ENCODE measurements at regions not wholly inside any gene's neighbourhood (a gene's known extent, or its start where the extent isn't known, plus 50 kb on each side); places are given as distances from the start of the nearest gene placed in this dataset.
A peak's percentile ranks its signal among the peaks of the same experiment; 100 is the strongest.
"Not testable (repeated sequence)": the region's sequence is repeated elsewhere in the genome, so short reads cannot be mapped to it uniquely, and the experiment has no call there.

DNA sequence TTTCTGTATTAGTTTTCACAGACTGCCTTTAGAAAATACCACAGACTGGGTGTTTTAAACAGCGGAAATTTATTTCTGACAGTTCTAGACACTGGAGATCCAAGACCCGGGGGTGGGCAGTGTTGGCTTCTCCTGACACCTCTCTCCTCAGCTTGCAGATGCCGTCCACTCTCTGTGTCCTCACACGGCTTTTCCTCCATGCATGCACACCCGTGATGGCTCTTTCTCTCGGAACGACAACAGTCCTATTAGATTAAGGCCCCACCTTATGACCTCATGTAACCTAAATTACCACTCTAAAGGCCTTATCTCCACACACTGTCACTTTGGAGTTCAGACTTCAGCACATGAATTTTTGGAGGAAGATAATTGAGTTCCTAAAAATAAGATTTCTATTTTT is 142.9 kb upstream of the VWC2 start:
- DNase-seq = no peak

DNA sequence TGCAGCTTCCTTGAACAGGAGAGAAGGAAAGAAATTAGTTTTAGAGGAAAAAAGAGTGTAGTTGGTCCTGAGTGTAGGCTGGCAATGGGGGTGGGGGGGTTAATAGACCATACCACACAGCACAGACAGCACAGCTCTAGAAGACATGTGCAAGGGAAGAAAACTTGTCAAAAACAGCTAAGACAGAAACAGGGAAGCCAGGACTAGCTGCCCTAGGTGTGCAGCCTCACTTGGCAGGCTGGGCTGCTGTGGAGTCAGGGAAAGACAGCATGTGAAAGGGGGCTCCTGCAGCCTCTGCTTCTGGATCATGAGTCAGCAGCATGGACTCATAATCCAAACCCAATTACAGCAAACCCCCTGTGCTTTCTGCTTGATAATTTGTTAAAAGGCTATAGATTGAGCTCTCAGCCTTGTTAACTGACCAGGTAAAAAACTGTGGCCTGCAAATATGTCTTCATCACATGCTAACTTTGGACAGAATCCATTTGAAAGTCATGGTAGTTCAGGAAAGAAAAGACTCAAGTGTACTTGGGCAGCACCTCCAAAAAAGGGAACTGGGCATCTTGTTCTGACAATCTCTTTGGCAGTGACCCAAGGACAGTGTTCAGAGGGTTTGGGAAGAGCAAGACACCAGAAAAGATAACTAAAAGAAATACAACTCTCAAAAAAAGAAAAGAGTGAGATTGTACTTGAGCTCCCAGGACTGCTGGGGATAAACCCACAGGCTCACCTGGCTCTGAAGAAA is 142.2 kb upstream of the VWC2 start:
- no peak for DNase-seq

DNA sequence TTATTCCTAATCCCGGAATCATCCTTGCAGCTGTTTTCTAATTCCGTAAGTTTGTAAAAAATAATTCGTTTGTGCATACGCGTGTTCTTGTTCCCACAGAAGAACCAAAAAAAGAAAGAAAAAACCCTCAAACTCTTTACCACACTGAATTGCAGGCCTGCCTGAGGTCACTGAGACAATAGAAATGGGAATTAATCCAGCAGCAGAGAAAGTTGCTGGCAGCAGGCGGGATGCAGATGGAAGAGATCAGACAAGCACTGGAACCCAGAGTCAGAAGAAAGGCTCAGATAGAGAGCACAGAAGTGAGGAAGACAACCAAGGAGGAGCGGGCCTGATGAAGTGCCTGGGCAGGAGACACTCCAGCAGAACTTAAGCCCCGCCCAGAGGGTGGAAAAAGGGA is 141.5 kb upstream of the VWC2 start:
- peak; percentile 58 for DNase-seq

DNA sequence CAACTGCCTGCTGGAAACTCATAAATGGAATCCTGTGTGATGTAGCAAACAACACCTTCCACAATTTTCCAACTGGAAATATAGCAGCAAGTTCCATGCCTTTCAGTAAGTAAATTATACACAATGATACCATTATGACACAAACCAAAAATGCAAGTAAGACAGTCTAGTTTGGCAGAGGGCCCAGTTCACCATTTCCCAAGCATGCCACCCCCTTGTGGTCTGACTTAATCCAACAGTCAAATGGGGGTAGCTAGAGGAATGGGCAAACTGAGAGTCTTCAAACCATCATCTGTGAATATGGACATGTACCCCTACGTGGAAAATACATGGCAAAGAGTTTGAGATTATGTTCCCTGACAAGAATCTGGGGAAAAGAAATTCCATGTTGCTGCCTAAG is 137.6 kb upstream of the VWC2 start:
- DNase-seq = no peak

DNA sequence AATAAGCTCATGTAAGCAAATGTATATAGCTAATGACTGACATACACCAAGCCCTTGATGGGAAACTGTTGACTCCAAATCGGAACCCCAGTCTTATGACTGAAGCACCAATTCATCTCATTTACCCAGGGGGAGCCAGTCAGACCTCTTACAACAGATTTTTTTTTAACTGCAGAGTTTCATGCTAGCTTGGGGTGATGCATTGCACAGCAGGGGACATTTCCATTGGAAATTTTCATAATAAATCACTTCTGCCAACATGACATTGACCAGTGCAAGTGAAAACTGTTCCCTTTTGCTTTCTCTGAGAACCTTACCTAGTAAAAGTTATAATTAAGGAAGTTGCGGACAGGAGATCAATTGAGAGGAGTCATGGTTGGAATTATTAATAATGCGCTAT is 137.0 kb upstream of the VWC2 start:
- DNase-seq = no peak

DNA sequence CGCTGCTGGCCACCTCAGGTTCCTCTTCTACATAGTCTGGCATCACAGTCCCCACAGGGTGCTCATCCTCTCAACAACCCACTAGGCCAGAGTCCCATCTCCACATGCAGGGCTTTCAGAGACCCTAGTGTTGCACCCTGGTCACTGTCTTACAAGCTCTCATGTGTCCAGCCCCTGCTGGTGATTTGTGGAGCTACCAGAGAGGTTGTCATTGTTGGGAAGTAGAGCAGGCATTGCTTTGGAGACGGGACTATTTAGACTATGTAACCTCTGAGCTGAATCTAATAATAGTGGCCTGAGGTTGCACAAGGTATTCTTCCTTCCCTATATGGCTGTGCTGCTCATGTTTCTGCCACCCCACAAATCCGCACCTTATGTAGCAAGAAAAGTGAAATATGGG is 135.3 kb upstream of the VWC2 start:
- no peak for DNase-seq

DNA sequence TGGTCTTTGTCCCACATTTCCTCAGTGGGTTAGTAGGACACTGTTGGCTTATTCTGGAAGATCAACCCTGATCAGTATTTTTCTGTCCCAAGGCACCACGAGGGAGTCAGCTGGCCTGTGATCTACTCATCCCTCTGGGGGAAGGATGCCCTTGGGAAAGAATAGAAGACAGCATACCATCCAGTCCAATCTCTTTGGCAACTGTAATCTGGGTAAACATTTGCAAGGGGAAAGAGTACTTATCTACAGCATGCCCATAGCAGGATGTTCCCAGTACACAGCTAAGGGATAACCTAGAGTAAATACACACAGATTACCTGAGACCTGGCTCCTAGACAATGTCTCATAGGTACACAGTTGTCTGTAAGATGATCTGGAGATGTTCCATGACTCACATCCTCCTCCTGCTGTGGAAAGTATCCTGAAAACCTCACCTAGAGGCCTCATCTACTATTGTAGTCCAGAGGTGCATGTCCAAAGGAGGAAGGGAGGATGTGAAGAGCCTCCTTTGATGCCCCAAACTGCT is 134.3 kb upstream of the VWC2 start:
- DNase-seq = no peak

DNA sequence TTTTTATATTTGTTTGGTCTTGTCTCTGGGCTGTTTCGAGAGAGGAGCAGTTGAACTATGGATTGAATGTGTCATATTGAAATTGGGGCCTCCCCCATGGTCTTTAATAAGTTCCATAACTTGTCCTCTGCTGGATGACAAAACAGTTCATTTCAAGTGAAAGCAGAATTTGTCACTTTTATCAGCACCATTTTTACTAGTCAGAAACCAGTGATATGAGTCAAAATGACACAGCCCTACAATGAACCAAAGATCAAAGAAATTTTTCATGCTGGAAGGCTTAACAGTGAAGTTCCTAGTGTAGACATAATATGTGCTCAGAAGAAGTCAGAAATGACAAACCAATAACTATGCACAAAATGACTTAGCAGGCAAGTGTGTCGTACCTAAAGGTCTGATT is 133.6 kb upstream of the VWC2 start:
- no peak for DNase-seq

DNA sequence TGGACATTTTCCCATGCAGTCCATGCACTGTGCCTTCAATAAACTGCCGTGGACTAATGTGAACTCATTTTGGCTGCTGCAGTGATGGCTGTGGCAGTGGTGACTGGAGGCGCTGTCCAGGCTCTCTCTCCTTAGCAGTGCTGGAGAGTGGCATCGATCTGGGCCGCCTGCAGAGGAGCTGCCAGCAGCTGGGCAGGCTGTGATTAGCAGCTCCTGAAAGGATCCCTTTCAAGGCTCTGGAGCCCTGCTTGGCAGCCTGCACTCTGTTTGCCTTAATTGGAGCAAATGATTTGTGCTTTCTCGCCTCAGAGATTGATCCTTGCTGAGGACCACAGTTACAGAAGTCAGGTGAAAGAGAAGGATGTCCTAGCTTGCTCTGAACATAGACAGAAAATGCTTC is 130.1 kb upstream of the VWC2 start:
- no peak for DNase-seq

DNA sequence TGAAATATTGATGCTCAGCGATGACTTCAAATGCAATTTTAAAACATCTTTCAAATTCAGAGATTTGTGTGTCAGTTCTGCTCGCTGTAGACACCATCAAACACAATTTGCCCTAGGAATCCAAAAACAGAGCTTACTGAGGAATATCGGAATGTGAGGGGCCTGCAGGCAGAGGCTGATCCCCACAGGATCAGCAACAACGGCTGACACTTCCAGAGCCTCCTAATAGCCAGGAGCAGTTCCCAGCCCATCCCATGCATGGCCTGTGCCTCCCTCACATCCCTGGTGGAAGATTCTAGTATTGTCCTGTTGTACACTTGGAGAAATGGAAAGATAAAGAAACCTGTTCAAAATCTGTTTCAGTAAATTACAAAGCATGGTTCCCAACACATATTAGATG is 129.7 kb upstream of the VWC2 start:
- no peak for DNase-seq

DNA sequence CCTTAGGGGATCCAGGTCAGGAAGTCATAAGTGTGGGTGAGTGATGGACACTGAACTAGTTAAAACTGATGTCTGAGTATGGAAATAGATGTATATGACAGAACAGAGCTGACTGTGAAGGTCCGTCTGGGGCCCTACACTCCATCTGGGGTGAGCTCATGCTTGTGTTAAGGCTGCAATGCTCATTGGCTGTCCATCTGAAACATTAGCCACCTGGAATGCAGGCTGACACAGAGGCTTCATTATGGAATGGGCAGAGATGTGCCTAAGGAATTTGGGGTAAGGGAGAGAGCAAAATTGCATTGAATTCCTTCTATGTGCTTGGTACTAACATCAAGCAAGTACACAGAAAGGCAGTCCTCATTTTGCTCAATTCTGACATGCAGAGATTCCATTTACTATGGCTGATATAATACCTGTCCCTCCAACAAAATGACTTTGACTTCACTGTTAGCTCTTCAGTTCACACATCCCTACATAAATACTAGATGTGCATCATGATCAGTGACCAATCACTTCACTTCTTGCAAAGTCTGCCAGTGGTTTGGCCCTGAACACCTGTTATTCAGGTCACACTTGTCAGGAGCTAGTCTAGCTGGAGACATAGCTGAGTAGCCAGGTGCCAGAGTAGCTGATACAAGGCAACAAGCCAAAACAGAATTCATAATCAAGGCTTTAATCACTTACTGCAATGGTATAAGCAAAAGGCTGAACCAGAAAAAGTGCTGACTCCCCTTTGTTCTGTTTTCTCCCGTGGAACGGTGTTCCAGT is 128.9 kb upstream of the VWC2 start:
- no peak for DNase-seq

DNA sequence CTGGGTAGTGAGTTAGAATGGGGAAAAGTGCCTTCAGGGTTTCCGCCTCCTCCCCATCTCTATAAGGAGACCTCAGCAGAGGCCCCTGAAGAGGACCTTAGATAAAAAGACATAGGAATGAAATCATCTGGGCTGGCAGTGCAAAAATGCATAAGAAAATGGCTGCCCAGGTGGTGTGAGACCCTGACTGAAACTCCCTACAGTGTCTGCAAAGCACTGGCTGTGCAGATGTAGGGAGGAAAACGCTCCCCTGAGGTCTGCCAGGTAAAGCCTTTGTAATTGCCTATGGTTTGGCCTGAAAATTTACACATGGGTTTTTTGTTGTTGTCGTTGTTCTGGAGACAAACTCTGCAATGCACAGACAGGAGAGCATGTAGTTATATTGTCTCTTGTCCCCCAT is 128.1 kb upstream of the VWC2 start:
- DNase-seq = no peak

DNA sequence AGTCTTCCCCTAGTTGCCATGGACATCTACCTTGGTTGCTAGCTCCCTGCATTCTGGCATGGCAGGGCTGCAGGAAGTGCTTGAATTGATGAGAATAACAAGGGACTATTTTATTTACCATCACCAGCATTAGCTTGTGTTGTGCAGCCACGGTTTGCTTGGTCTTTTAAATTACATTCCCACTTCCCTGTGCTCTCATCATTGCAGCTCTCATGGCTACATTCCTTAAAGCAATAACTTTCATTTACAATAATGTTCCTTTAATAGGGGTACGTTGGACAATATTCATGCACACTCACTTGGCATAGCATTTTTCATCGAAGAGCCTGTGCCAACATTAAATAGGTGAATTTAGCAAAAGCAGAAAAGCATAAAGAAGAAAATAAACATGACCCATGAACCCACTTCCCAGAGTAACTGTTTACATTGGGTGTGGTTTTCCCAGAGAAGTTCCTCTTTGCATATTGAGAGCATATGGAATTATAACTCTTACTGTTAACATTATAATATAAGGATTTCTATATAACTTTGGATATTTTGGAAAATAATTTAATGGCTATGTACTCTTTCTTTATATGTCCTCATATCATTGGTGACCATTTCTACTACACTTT is 113.2 kb upstream of the VWC2 start:
- no peak for DNase-seq

DNA sequence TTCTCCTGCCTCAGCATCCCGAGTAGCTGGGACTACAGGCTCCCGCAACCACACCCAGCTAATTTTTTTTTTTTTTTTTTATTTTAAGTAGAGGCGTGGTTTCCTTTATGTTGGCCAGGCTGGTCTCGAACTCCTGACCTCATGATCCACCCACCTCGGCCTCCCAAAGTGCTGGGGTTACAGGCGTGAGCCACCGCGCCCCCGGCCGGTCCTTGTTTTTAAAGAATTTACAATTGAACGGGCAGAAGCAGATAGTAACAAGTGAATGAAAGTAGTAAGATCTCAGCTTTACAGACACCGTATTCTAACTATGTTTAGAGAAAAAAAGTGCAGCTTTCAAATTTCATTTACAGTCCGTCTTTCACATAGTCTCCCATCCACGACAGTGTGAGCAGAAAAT is 112.5 kb upstream of the VWC2 start:
- no peak for DNase-seq

DNA sequence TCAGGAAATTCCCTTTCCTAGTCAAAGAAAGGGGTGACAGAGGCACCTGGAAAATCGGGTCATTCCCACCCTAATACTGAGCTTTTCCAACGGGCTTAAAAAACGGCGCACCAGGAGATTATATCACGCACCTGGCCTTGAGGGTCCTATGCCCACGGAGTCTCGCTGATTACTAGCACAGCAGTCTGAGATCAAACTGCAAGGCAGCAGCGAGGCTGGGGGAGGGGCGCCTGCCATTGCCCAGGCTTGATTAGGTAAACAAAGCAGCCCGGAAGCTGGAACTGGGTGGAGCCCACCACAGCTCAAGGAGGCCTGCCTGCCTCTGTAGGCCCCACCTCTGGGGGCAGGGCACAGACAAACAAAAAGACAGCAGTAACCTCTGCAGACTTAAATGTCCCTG is 107.5 kb upstream of the VWC2 start:
- not testable (repeated sequence) for DNase-seq

DNA sequence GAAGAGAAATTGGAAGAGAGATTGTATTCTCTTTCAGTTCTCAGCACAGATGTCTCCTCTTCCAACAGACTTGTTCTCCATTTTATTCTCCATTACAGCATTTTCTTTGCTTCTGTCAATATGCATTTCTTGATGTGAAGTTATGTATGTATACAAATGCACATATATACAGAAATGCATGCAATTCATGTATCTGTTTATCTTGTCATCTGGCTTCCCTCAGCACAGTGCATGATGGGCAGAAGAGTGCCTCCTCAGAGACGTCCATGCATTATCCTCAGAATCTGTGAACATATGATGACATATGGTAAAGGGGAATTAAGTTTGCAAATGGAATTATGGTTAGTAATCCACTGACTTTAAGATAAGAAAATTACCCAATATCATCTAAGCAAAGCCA is 106.7 kb upstream of the VWC2 start:
- no peak for DNase-seq

DNA sequence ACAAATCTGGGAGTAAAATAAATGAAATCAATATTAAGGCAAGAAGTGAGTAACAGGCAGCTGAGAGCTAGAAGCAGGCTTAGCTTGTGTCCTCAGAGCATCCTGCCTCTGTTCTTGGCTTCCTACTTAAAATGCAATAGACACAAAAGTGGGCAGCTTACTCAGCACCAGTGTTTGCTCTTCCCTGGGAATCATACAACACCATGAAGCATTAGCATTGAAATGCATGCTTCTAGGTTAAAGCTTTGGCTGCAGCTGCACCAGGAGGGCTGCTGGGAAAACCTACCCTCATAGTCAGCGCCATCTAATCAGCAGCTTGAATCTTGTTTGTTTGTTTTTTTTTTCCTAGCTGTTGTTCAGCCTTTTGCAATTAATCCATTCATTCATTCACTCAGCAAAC is 104.2 kb upstream of the VWC2 start:
- no peak for DNase-seq

DNA sequence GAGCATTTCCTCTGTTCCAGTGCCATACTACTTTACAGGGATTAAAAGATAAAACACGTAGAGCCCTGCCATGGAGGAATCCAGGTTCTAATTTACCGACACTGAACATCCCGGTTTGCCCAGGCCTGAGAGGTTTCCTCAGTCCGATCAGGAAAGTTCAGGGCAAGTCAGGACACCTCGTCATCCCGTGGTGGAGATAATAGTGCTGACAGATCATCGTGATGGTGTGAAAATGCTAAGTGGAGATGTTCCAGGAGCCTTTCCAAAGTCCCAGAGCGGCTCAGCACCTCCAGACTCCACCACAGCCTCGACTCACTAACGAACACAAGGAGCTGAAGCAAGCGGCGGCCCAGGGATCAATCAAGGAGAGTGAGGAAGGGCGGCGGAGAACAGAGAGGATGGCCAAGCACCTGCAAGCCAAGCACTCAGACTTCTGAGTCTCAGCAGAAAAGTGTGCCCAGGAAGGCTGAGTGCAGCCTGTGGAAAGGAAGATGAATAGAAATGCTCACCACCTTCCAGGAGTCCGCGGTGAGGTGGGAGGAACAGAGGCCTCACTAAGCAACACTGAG is 103.7 kb upstream of the VWC2 start:
- no peak for DNase-seq

DNA sequence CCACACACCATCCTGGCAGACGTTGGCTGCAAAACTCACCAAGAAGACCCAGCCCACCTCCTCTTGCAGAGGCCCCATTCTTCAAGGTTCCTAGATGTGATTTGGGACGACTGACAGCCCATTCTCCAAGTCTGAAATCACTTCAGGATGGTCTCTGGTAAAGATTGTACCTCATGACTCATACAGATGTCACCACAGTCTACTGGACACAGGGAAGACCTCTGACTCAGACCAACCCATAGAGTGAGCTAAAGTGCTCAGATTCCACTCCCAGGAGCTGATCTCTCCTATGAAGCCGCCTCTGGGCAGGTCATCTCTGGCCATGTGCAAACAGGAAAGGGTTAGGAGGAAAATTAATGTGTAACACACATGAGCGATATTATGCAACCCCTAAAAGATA is 102.4 kb upstream of the VWC2 start:
- no peak for DNase-seq

DNA sequence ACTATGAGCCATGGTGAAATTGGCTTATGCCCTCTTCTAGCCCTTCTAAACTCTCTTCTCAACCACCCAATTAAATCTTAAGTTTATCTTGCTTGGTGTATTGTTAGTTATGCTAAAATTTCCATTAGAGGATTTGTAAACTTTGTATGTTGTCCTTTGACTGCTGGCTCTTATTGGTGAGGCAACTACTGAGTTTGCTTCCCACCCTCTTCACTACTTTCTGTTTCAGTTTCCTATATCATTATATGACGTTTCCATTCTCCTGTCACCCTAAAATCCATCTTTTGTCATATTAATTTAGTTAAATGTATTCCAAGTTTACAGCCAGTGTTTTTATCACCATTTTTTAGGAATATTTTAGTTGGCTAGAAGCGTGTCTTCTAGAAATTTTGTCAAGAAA is 80.9 kb upstream of the VWC2 start:
- DNase-seq = no peak

DNA sequence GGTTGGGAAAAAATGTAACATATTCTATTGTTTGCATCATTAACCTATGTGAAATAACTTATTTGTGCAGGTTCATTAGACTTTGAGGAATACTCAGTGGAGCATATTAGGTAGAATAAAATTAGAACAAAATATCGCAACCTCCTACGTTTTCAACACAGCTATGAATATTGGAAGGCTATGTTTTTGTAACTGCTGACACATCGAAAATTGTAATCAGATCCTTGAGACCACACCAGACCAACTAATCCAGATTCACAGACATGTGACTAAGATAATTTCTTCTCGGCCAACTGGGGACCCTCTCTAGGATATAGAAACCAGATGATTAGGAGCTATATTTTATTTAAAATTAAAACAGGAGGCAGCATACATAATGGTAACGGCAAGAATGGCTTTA is 77.5 kb upstream of the VWC2 start:
- no peak for DNase-seq

DNA sequence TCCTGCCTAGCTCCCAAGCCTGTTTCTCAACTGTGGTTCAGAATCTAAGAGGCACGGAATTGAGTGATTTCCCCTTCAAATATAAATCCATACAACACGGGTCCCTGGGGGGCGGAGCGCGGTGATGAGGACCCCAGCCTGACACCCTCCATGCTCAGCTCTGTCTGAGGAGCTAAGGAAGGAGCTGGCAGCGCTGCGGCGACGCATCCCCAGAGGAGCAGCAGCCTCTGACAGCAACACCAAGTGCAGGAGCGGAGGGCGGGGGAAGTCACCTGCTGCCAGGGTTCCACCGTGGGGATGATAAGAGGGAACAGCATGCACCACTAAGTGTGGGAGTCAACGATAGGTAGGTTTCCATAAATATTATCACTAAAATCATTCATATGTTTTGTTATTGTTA is 72.6 kb upstream of the VWC2 start:
- no peak for DNase-seq

DNA sequence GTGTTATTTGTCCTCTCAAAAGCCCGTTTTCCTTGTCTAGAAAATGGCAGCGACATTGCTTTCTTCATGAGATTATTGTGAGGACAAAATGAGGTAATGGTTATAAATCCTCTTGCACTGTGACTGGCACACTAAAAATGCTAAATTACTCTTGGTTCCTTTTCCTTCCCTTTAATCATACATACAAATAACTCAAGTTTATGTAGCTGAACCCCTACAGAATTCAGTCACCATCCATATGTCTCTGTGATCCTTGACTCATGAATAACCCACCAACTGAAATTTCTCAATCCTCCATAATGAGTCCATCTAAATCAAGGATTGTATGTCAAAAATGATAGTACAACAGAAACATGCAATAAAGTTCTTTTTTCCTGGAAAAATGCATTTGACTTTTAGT is 71.3 kb upstream of the VWC2 start:
- no peak for DNase-seq

DNA sequence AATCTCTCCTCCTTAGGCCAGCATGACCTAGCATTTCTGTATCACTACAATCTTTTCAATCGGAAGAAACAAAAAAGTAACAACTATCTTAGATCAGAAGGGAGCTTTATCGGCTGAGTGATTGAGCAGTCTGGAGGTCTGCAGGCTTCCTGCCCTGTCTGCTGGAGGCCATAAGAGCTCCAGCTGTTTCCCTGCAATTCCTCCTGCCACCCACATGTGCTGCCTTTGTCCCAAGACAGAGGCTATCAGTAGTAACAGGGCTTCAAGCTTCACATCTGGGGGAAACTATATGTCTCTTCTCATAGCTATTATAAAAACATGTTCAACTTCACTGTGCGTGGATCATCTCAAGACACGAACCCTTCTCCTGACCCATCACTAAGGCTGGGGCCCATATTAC is 70.1 kb upstream of the VWC2 start:
- no peak for DNase-seq

All from left hindlimb (tissue), 1 donor.